RCC 7860 (cell line): ENCODE measurements at regions not wholly inside any gene's neighbourhood (a gene's known extent, or its start where the extent isn't known, plus 50 kb on each side); places are given as distances from the start of the nearest gene placed in this dataset.
"Not testable (repeated sequence)": the region's sequence is repeated elsewhere in the genome, so short reads cannot be mapped to it uniquely, and the experiment has no call there.

Experiments used
- DNase-seq: peaks from one replicate; pipeline ENCODE4 v3.0.0-alpha.2; 2015; ENCODE audit warnings: low spot score
- FAIRE-seq: peaks from 2 replicates; lab custom pipeline; 2012; peaks lifted over from hg19 to GRCh38; lab: Jason Lieb, UNC

DNA sequence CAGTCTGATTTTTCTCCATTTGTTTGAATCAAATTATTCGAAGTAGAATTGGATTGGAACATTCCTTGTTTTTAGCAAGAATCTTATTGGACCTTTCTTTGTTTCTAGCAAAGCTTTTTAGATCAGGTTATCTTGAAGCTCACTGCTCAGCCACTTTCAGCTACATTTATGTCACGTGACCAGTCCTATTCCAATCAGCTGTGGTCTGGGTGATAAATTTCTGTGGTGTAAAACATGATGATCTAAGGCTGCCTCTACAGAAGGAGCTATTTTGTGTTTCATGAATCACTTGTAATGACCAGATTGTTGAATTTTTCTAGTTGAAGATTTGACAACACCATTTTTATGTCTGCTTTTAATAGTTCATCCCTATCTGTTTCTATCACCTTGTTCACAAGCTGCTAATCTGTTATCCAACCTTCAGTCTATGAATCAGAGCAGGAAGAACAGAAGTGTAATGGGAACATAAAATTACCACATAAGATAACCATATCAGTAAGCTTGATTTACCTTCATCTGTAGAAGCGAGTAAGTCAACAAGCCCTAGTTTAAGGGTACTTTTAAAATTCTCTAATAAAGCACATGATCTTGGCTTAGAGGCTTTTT, 101.0 kb upstream of the MAP3K7 start:
- DNase-seq (no peak), FAIRE-seq (no peak)

DNA sequence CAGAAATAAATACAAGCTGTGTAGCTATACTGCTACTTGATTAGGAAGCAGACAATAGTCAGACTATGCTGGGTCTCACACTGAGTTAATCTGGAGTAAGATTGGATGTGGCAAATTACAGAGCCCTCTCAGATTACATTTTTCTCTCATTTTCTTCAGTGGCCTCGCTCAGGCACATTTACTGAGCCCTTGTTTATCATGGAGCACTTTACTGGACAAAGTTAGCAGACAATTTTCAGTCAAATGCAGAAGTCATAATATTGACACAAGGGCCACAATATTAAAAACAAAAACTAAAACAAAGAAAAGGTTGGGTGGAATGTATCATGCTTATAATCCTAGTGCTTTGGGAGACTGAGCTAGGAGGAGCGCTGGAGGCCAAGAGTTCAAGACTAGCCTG, 95.0 kb upstream of the MAP3K7 start:
- FAIRE-seq (no peak), DNase-seq (no peak)

GRCh38 chr6:90678049-90678779, 91.3 kb upstream of the MAP3K7 start:
- FAIRE-seq, result no peak

GRCh38 chr6:90677440-90677839, 90.6 kb upstream of the MAP3K7 start:
- no peak for FAIRE-seq
- no peak for DNase-seq

More at GRCh38 chr6:90678049-90678779, 91.3 kb upstream of the MAP3K7 start:
- no peak for DNase-seq

DNA sequence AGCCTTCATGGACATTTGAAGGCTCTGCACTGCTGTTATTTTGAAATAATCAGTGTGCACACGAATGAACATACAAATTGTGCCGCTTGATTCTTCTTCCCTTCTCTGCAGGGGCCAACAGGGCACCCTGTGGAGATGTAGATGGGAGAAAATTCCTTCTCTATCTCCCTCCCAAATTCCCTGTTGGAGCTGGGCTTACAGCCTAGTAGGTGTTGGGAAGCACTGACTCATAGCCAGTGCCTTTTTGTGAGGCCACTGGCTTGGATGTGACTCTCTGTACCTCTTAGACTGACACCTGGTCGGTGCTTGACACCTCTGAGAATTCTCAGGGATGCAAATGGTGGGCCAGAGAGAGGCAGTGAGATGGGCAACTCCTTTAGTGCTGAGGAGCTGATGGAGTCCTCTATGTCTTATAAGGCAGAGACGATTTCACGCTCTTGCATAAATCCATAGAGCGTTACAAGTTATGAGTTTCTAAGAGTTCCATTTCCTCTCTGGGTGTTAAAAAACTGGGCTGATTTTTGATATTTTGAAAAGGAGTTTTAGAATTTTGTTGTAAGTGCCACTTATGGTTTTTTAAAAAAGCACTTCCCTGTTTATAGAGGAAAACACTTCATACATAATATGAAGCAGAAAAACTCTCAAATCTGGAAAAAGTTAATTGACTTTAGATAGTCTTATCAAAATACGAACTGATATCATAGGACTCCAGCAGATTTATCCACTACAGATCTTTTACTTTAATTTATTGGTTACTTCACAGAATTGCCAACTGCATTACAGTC, 89.8 kb upstream of the MAP3K7 start:
- FAIRE-seq (no peak), DNase-seq (no peak)

DNA sequence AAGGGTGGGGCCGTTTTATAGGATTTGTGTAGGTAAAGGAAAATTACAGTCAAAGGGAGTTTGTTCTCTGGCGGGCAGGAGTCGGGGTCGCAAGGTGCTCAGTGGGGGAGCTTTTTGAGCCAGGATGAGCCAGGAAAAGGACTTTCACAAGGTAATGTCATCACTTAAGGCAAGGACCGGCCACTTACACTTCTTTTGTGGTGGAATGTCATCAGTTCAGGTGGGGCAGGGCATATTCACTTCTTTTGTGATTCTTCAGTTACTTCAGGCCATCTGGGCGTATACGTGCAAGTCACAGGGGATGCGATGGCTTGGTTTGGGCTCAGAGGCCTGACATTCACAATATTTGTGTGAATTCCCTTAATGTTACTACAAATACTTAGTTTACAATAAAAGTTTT, 88.2 kb upstream of the MAP3K7 start:
- FAIRE-seq, DNase-seq: not testable (repeated sequence)

- not testable (repeated sequence) for DNase-seq, FAIRE-seq
Observed at GRCh38 chr6:90674077-90674476, 87.2 kb upstream of the MAP3K7 start.

DNA sequence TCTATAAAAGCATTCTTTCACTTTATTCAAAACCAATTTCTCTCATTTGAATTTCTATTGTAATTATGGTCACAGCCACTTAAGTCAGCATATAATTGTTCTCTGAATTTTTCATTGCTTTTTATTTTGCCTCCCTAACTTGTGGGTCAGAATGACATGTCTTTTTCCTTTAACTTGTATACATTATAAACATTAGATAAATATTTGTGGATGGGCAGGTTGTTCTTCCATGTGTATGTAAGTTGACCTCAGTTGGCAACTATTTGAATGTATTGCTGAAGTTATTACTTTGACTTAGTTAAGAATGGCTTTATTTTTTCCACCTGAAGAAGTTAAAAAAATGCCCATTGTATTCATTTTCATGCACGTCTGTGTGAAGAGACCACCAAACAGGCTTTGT, 83.0 kb upstream of the MAP3K7 start:
- FAIRE-seq, result no peak
- DNase-seq, result no peak

- FAIRE-seq (no peak), DNase-seq (no peak)
Observed at GRCh38 chr6:90669420-90669819, 82.5 kb upstream of the MAP3K7 start.

GRCh38 chr6:90668141-90668540, 81.3 kb upstream of the MAP3K7 start:
- FAIRE-seq (no peak), DNase-seq (no peak)

- no peak for FAIRE-seq
- no peak for DNase-seq
Observed at GRCh38 chr6:90663873-90664272, 77.0 kb upstream of the MAP3K7 start.

DNA sequence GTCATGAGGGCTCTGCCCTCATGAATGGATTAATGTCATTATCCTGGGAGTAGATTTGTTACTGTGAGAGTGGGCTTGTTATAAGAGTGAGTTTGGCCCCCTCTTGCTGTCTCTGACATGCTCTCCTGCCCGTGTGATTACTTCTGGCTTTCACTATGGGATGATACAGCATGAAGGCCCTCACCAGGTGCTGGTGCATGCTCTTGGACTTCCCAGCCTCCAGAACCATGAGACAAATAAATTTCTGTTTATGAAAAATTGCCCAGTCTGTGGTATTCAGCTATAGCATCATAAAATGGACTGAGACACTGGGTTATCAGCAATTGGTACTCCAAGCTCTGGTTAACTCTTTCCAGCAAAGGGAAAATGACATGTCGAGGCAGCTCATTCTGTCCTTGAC, 76.2 kb upstream of the MAP3K7 start:
- FAIRE-seq (no peak), DNase-seq (no peak)

DNA sequence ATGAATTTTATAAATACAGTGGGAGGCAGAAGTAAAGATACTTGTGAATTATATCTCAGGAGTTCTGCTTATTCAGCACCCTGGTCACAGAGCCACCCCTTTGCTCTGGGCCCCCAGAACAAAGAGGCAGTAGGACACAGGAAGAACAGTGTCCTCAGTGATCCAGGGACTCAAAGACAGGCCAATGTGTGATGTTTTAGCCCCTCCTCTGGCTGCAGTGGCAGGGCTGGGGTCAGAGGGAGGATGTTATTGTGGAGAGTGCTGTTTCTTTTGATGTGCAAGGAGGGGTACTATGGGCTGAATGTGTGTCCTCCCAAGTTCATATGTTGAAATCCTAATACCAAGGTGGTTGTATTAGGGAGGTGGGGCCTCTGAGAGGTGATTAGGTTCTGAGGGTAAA, 74.1 kb upstream of the MAP3K7 start:
- no peak for FAIRE-seq

DNA sequence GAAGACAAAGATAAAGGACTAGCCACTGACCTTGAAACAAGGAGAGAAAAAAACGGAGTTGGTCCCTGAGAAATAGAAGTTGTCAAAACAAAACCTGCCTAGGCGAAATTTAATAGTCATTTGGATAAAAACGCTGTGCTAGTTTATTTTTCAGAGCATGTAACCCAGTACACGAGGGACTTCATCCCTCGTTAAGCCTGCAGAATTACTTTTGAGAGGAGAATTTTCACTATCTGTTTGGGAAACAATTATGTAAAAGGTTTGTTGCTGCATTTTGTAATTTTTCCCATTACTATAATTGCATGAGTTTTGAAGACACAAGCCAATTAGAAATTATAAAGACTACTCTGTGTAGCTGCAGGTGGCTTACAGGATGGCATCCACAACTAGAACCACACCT, 71.6 kb upstream of the MAP3K7 start:
- no peak for FAIRE-seq
- no peak for DNase-seq

More for the DNA sequence above, 74.1 kb upstream of the MAP3K7 start:
- DNase-seq, result no peak

DNA sequence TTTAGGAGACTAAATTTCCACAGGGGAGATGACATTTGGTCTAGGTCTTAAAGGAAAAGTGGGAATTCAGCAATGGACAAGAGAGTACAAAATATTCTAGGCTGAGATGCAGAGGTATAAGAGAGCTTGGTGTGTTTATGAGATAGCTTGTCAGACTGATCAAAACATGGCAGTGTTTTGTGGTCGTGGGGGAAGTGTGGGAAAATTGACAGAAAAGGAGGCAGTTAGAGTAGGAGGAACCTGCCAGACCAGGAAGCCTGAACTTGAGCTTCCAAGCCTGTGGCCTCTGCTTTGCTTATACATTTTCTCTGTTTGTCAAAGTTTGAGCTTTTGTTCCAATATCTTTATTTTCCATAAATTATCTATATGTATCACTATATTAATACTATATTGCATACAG, 69.5 kb upstream of the MAP3K7 start:
- FAIRE-seq (no peak), DNase-seq (no peak)

GRCh38 chr6:90654806-90655205, 67.9 kb upstream of the MAP3K7 start:
- FAIRE-seq (no peak), DNase-seq (no peak)

DNA sequence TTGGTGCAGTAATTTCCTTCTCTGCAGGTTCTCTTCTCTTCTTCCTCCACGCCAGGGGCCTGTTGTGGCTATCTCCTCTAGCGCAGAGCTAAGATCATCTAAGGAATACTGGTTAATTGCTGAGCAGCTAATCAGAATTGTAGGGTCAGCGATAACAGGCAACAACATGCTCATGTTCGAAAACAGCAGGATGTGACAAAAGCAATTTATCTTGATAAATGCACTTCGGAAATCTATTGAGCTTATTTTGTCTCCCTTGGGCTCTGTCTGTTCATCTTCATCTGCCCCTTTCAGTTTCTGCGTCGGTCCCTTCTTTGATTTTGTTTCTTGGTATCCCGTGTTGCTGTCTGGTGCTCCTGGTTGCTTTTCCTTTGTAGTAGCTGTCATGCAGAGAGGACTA, 67.3 kb upstream of the MAP3K7 start:
- no peak for DNase-seq
- no peak for FAIRE-seq

DNA sequence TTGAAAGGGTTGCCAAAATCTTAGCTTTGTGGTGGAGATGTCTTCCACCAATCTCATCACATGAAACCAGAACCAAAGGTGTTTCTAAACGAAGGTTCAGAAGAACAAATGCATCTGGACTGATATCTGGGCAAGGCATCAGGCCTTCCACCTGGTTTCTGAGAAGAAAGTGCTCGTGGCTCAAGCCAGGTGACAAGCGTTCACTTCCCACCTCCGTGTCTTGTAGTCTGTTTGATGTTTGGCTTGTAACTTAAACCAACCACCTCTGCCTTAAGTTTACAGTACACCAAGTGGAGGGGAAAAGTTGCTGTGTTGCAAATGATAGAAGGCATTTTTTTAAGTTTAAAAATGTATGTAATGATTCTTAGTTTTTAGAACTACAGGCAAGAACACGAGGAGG, 66.9 kb upstream of the MAP3K7 start:
- DNase-seq (no peak), FAIRE-seq (no peak)

- FAIRE-seq, result no peak
- DNase-seq, result no peak
Observed at GRCh38 chr6:90650041-90650940, 63.4 kb upstream of the MAP3K7 start.

DNA sequence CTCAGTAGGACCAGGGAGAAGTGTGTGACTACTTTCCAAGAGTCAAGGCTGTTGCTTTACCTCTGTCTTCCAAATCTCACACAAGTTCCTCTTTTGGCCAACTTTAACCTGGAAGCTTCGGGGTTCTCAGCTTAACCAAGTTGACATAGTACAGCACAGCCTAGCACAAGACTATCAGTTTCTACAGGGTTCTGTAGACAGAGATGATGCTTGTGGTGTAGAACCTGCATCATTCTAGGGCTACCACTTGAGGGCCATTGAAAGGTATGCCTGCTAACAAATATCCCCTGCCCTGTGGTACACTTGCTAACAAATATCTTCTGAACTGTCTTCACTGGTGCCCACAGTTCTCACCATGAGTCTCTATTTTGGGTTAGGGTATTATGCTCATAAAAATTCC, 62.0 kb upstream of the MAP3K7 start:
- no peak for FAIRE-seq

GRCh38 chr6:90646940-90647339, 60.1 kb upstream of the MAP3K7 start:
- no peak for FAIRE-seq

More for the DNA sequence above, 62.0 kb upstream of the MAP3K7 start:
- DNase-seq, result no peak

More at GRCh38 chr6:90646940-90647339, 60.1 kb upstream of the MAP3K7 start:
- DNase-seq, result no peak
